OCI-LY7 (cell line): ENCODE measurements at regions not wholly inside any gene's neighbourhood (a gene's known extent, or its start where the extent isn't known, plus 50 kb on each side); places are given as distances from the start of the nearest gene placed in this dataset.

Source experiments
- BruUV-seq: library from RNA; stranded (reverse); fragments of 400-500 nt; replicated peaks from 2 replicates; lab custom pipeline; 2021; lab: Mats Ljungman, UMichigan
- CTCF ChIA-PET: fragments of 300-600 bp; sonication (Branson Sonifier 250); formaldehyde crosslinking; loops from one replicate; lab custom pipeline; 2022; ENCODE audit warnings: antibody characterized with exemption; ENCODE audit not compliant: unreplicated experiment; lab: Charles Lee
- POLR2A ChIA-PET: fragments of 300-600 bp; sonication (Branson Sonifier 250); formaldehyde crosslinking; loops from one replicate; lab custom pipeline; 2022; ENCODE audit warnings: antibody characterized with exemption; lab: Charles Lee
- DNase-seq: peaks from one replicate; pipeline ENCODE4 v3.0.0-alpha.2; 2015; ENCODE audit warnings: low spot score
- H2AFZ ChIP-seq: fragments of 200-600 bp; sonication (generic), shearing (Covaris generic); 2 replicates; pipeline ENCODE4 v1.6.1; 2014; ENCODE audit warnings: mild to moderate bottlenecking, antibody characterized with exemption, low read length, moderate library complexity
- H3K27ac ChIP-seq: fragments of 200-600 bp; sonication (generic); 2 replicates; pipeline ENCODE4 v1.5.1; 2014; ENCODE audit warnings: mixed run types, low read depth, mild to moderate bottlenecking, moderate library complexity, low read length, inconsistent platforms; ENCODE audit not compliant: poor library complexity, severe bottlenecking
- H3K36me3 ChIP-seq: fragments of 200-600 bp; sonication (generic); 2 replicates; pipeline ENCODE4 v1.6.1; 2014; ENCODE audit warnings: mild to moderate bottlenecking, antibody characterized with exemption, low read length, moderate library complexity, mixed read lengths; ENCODE audit not compliant: insufficient read depth
- H3K4me1 ChIP-seq: fragments of 200-600 bp; sonication (generic); 2 replicates; pipeline ENCODE4 v1.5.1; 2014; ENCODE audit warnings: mild to moderate bottlenecking, low read length; ENCODE audit not compliant: insufficient read depth, poor library complexity, severe bottlenecking
- H3K4me2 ChIP-seq: fragments of 200-600 bp; sonication (generic); 2 replicates; pipeline ENCODE4 v1.6.1; 2014; ENCODE audit warnings: mild to moderate bottlenecking, low read length
- H3K4me3 ChIP-seq: fragments of 200-600 bp; sonication (generic); 2 replicates; pipeline ENCODE4 v1.5.1; 2014; ENCODE audit warnings: mild to moderate bottlenecking, low read depth, low read length; ENCODE audit not compliant: poor library complexity, severe bottlenecking
- H3K79me2 ChIP-seq: fragments of 200-600 bp; sonication (generic); 2 replicates; pipeline ENCODE4 v1.6.1; 2016; ENCODE audit warnings: low read depth, mild to moderate bottlenecking, low read length, moderate library complexity, mixed read lengths; ENCODE audit not compliant: insufficient read depth
- H3K9me2 ChIP-seq: fragments of 200-600 bp; sonication (generic); 2 replicates; pipeline ENCODE4 v1.6.1; 2016; ENCODE audit warnings: mild to moderate bottlenecking, low read length, mixed read lengths; ENCODE audit not compliant: insufficient read depth
- H3K9me3 ChIP-seq: fragments of 200-600 bp; sonication (generic); 2 replicates; pipeline ENCODE4 v1.6.1; 2014; ENCODE audit warnings: mild to moderate bottlenecking, mixed run types, low read length, mixed read lengths
- H4K20me1 ChIP-seq: fragments of 200-600 bp; sonication (generic); 2 replicates; pipeline ENCODE4 v1.6.1; 2014; ENCODE audit warnings: mild to moderate bottlenecking, antibody characterized with exemption, low read length, moderate library complexity, mixed read lengths; ENCODE audit not compliant: insufficient read depth
- CTCF ChIP-seq: fragments of 200-600 bp; sonication (generic); conservative IDR thresholded peaks from 2 replicates; pipeline ENCODE4 v1.5.1; 2014; ENCODE audit warnings: mild to moderate bottlenecking, antibody characterized with exemption, low read length, moderate library complexity, mixed read lengths
- EZH2phosphoT487 ChIP-seq: fragments of 200-600 bp; sonication (generic); IDR thresholded peaks from 2 replicates; pipeline ENCODE4 v1.6.1; 2018; ENCODE audit warnings: low read depth, borderline replicate concordance, mild to moderate bottlenecking, mixed run types, antibody characterized with exemption, low read length, moderate library complexity, mixed read lengths
- intact Hi-C: fragments of 100-400 bp; cut with micrococcal nuclease; formaldehyde crosslinking; loops from one replicate; pipeline ENCODE4 v1.10.0; 2022; ENCODE audit not compliant: unreplicated experiment

GRCh38 chr13:107028751-107029150 lies 460.8 kb upstream of the ARGLU1 start:
- TF ChIP-seq CTCF (no peak), EZH2phosphoT487 (no peak)
- no peak overlapping the region for H3K4me3 ChIP-seq
- no peak overlapping the region for H3K4me2 ChIP-seq
- ChIA-PET CTCF (no interaction called here), POLR2A (no interaction called here)
- no peaks in the 10 kb centered on the region for H3K4me1 ChIP-seq
- no peak overlapping the region for H2AFZ ChIP-seq
- no peaks in the 10 kb centered on the region for H4K20me1 ChIP-seq
- BruUV-seq = no TSS peak
- H3K9me2 ChIP-seq = no peaks in the 10 kb centered on the region
- no peak overlapping the region for H3K27ac ChIP-seq
- intact Hi-C loops = no loop called here
- H3K36me3 ChIP-seq = no peaks in the 10 kb centered on the region
- DNase-seq = no peak
- H3K79me2 ChIP-seq = no peaks in the 10 kb centered on the region
- H3K9me3 ChIP-seq = no peaks in the 10 kb centered on the region

- Histone ChIP-seq H4K20me1 (no peaks in the 10 kb centered on the region), H3K4me1 (no peaks in the 10 kb centered on the region), H3K4me3 (no peak overlapping the region), H3K4me2 (no peak overlapping the region), H3K79me2 (no peaks in the 10 kb centered on the region), H3K36me3 (no peaks in the 10 kb centered on the region), H3K9me3 (no peaks in the 10 kb centered on the region), H3K27ac (no peak overlapping the region), H2AFZ (no peak overlapping the region), H3K9me2 (no peaks in the 10 kb centered on the region)
- intact Hi-C loops = no loop called here
- ChIA-PET CTCF (no interaction called here), POLR2A (no interaction called here)
- no peak for TF ChIP-seq EZH2phosphoT487
- TF ChIP-seq CTCF = no peak
- DNase-seq = no peak
- BruUV-seq = no TSS peak
These were observed 458.1 kb upstream of the ARGLU1 start for GRCh38 chr13:107025991-107026390.

- Histone ChIP-seq H3K36me3 (no peaks in the 10 kb centered on the region), H3K27ac (no peak overlapping the region), H4K20me1 (no peaks in the 10 kb centered on the region), H3K9me3 (no peaks in the 10 kb centered on the region), H3K4me3 (no peak overlapping the region), H3K4me2 (no peak overlapping the region), H3K79me2 (no peaks in the 10 kb centered on the region), H2AFZ (no peak overlapping the region), H3K4me1 (no peaks in the 10 kb centered on the region), H3K9me2 (no peaks in the 10 kb centered on the region)
- TF ChIP-seq EZH2phosphoT487 (no peak), CTCF (no peak)
- intact Hi-C loops = no loop called here
- no TSS peak for BruUV-seq
- ChIA-PET POLR2A (interaction anchor here (0.6 to 0.9 kb wide), 2 partner anchors 12 to 25 kb away, joined by 3 read pairs; no protein-coding TSS in a partner anchor), CTCF (no interaction called here)
- DNase-seq = no peak
These were observed 455.4 kb upstream of the ARGLU1 start for GRCh38 chr13:107023335-107023734.
